Type B pancreatic cell (in vitro differentiated cells): ENCODE measurements at regions not wholly inside any gene's neighbourhood (a gene's known extent, or its start where the extent isn't known, plus 50 kb on each side); places are given as distances from the start of the nearest gene placed in this dataset.

ENCODE experiments used
- DNase-seq: peaks from one replicate; pipeline ENCODE4 v3.0.0; 2021; ENCODE audit warnings: mixed read lengths; ENCODE audit not compliant: unreplicated experiment; ENCODE audit errors: extremely low spot score
- H3K27ac Mint-ChIP-seq: 2 replicates; pipeline ENCODE4 v1.8.0; 2021; ENCODE audit warnings: mild to moderate bottlenecking, mixed read lengths
- H3K27me3 Mint-ChIP-seq: 2 replicates; pipeline ENCODE4 v1.8.0; 2021; ENCODE audit warnings: mixed read lengths
- H3K36me3 Mint-ChIP-seq: 2 replicates; pipeline ENCODE4 v1.8.0; 2021; ENCODE audit warnings: mixed read lengths
- H3K4me1 Mint-ChIP-seq: one replicate; pipeline ENCODE4 v1.8.0; 2021; ENCODE audit warnings: mixed read lengths; ENCODE audit not compliant: unreplicated experiment
- H3K4me3 Mint-ChIP-seq: 2 replicates; pipeline ENCODE4 v1.8.0; 2021; ENCODE audit warnings: mild to moderate bottlenecking, mixed read lengths
- H3K9me3 Mint-ChIP-seq: 2 replicates; pipeline ENCODE4 v1.8.0; 2021; ENCODE audit warnings: mixed read lengths
- CTCF ChIP-seq: fragments of 200-600 bp; sonication (generic); conservative IDR thresholded peaks from 2 replicates; pipeline ENCODE4 v1.5.0; 2021; ENCODE audit warnings: antibody characterized with exemption, mild to moderate bottlenecking

- Mint-ChIP-seq H3K36me3 (no peaks in the 10 kb centered on the region), H3K4me3 (no peak overlapping the region), H3K9me3 (peaks cover 5% of the 10 kb centered on the region), H3K4me1 (no peaks in the 10 kb centered on the region), H3K27me3 (peaks cover 8% of the 10 kb centered on the region), H3K27ac (no peak overlapping the region)
- no peak for TF ChIP-seq CTCF
- DNase-seq, result no peak
Measured at GRCh38 chr9:107789001-107789700, 299.6 kb upstream of the KLF4 start.

- no peak overlapping the region for H3K4me3 Mint-ChIP-seq
- no peaks in the 10 kb centered on the region for H3K9me3 Mint-ChIP-seq
- no peak overlapping the region for H3K27ac Mint-ChIP-seq
- TF ChIP-seq CTCF, result no peak
- H3K36me3 Mint-ChIP-seq, result no peaks in the 10 kb centered on the region
- no peak for DNase-seq
- no peaks in the 10 kb centered on the region for H3K4me1 Mint-ChIP-seq
- peaks cover 13% of the 10 kb centered on the region for H3K27me3 Mint-ChIP-seq
Measured at GRCh38 chr9:107786561-107786960, 297.0 kb upstream of the KLF4 start.

GRCh38 chr9:107784235-107784958, 294.8 kb upstream of the KLF4 start:
- no peak for TF ChIP-seq CTCF
- peaks cover 5% of the 10 kb centered on the region for H3K27me3 Mint-ChIP-seq
- DNase-seq, result no peak
- H3K9me3 Mint-ChIP-seq, result no peaks in the 10 kb centered on the region
- H3K27ac Mint-ChIP-seq, result no peak overlapping the region
- no peaks in the 10 kb centered on the region for H3K4me1 Mint-ChIP-seq
- H3K36me3 Mint-ChIP-seq, result no peaks in the 10 kb centered on the region
- H3K4me3 Mint-ChIP-seq, result no peak overlapping the region

GRCh38 chr9:107782789-107783188, 293.2 kb upstream of the KLF4 start:
- no peaks in the 10 kb centered on the region for H3K9me3 Mint-ChIP-seq
- no peak for DNase-seq
- no peak for TF ChIP-seq CTCF
- no peak overlapping the region for H3K4me3 Mint-ChIP-seq
- H3K36me3 Mint-ChIP-seq, result no peaks in the 10 kb centered on the region
- peaks cover 5% of the 10 kb centered on the region for H3K27me3 Mint-ChIP-seq
- no peaks in the 10 kb centered on the region for H3K4me1 Mint-ChIP-seq
- H3K27ac Mint-ChIP-seq, result no peak overlapping the region

- DNase-seq, result no peak
- H3K9me3 Mint-ChIP-seq, result no peaks in the 10 kb centered on the region
Measured at GRCh38 chr9:107782381-107782780, 292.8 kb upstream of the KLF4 start.

More at GRCh38 chr9:107782381-107782780, 292.8 kb upstream of the KLF4 start:
- no peaks in the 10 kb centered on the region for H3K4me1 Mint-ChIP-seq
- H3K27ac Mint-ChIP-seq, result no peak overlapping the region
- peaks cover 5% of the 10 kb centered on the region for H3K27me3 Mint-ChIP-seq
- TF ChIP-seq CTCF, result no peak
- no peak overlapping the region for H3K4me3 Mint-ChIP-seq
- no peaks in the 10 kb centered on the region for H3K36me3 Mint-ChIP-seq
